ENCODE measurements at regions not wholly inside any gene's neighbourhood (a gene's known extent, or its start where the extent isn't known, plus 50 kb on each side); places are given as distances from the start of the nearest gene placed in this dataset.

- TF ChIP-seq CTCF (conservative IDR thresholded peaks at IDR 0.05; ENCODE audit: low read depth, low read length), result no peak
- TF ChIP-seq EZH2 (IDR thresholded peaks at IDR 0.05; ENCODE audit: borderline replicate concordance, low read depth, low read length, poor library complexity, severe bottlenecking), result no peak
Measured at GRCh38 chr20:52676283-52676995, 295.7 kb upstream of the TSHZ2 start.
